Thyroid gland (tissue), 4 donors: ENCODE measurements at regions not wholly inside any gene's neighbourhood (a gene's known extent, or its start where the extent isn't known, plus 50 kb on each side); places are given as distances from the start of the nearest gene placed in this dataset.

Source experiments
- DNase-seq, 2 donors: peaks; one replicate each; pipeline ENCODE4 v3.0.0-alpha.2; 2019
- H3K27ac ChIP-seq, 3 donors: fragments of 200-600 bp; sonication (generic); 1 replicate in 2 of 3; 2 replicates in 1 of 3; pipeline ENCODE4 v1.5.1; 2016 to 2019; ENCODE audit warnings: mild to moderate bottlenecking in 1 of 3, moderate library complexity in 1 of 3
- H3K27me3 ChIP-seq: fragments of 200-600 bp; sonication (generic); one replicate; pipeline ENCODE4 v1.5.1; 2019
- H3K36me3 ChIP-seq, 2 donors: fragments of 200-600 bp; sonication (generic); one replicate each; pipeline ENCODE4 v1.5.1; 2016 to 2019
- H3K4me1 ChIP-seq, 2 donors: fragments of 200-600 bp; sonication (generic); one replicate each; pipeline ENCODE4 v1.5.1; 2017 to 2019
- H3K4me3 ChIP-seq, 3 donors: fragments of 200-600 bp; sonication (generic); replicated peaks in 1 of 3; 1 replicate in 2 of 3; 2 replicates in 1 of 3; pipeline ENCODE4 v1.5.1; 2016; ENCODE audit warnings: mild to moderate bottlenecking in 1 of 3
- H3K9me3 ChIP-seq: fragments of 200-600 bp; sonication (generic); one replicate; pipeline ENCODE4 v1.5.1; 2017
- CTCF ChIP-seq, 6 experiments: fragments of 200-600 bp in 3 of 6; fragments of 450-650 bp in 3 of 6; sonication (generic) in 3 of 6; IDR thresholded peaks; one replicate each; pipeline ENCODE4 v1.5.1; 2016 to 2019; ENCODE audit warnings: antibody characterized with exemption in 6 of 6, mild to moderate bottlenecking in 2 of 6, inconsistent platforms in 1 of 6, moderate library complexity in 1 of 6
- POLR2A ChIP-seq, 2 donors: fragments of 450-650 bp; IDR thresholded peaks; one replicate each; pipeline ENCODE4 v1.6.1; 2017; ENCODE audit warnings: antibody characterized with exemption in 2 of 2, mild to moderate bottlenecking in 2 of 2, moderate library complexity in 1 of 2
- WGBS, 2 donors: methylation state at CpG; one replicate each; pipeline ENCODE4 v1.1.5; 2017; 5-methylcytosine and 5-hydroxymethylcytosine counted together
- intact Hi-C: fragments of 100-400 bp; cut with DNase I; formaldehyde crosslinking; loops from one replicate; pipeline ENCODE4 v1.15.1; 2023

- Histone ChIP-seq H3K4me1 (no peaks in the 10 kb centered on the region), H3K36me3 (no peaks in the 10 kb centered on the region), H3K4me3 (no peak overlapping the region), H3K27ac (no peak overlapping the region), H3K27me3 (no peaks in the 10 kb centered on the region), H3K9me3 (no peaks in the 10 kb centered on the region)
- TF ChIP-seq CTCF (IDR thresholded peaks at IDR 0.05) (no peak), POLR2A (IDR thresholded peaks at IDR 0.05) (no peak)
- intact Hi-C loops = no loop called here
- DNase-seq = no peak
These were observed 236.7 kb upstream of the KCTD3 start for GRCh38 chr1:215330426-215330825.

- no peaks in the 10 kb centered on the region for H3K4me1 ChIP-seq
- intact Hi-C loops = no loop called here
- TF ChIP-seq POLR2A (IDR thresholded peaks at IDR 0.05) (no peak), CTCF (IDR thresholded peaks at IDR 0.05) (no peak)
- H3K36me3 ChIP-seq = no peaks in the 10 kb centered on the region
- H3K27me3 ChIP-seq = no peaks in the 10 kb centered on the region
- no peaks in the 10 kb centered on the region for H3K9me3 ChIP-seq
- H3K27ac ChIP-seq = no peak overlapping the region
- no peak for DNase-seq
- no peak overlapping the region for H3K4me3 ChIP-seq
These were observed 222.6 kb upstream of the KCTD3 start for GRCh38 chr1:215344539-215344938.

GRCh38 chr1:215345208-215345607 is 221.9 kb upstream of the KCTD3 start:
- Histone ChIP-seq H3K27ac (no peak overlapping the region), H3K27me3 (no peaks in the 10 kb centered on the region), H3K4me1 (no peaks in the 10 kb centered on the region), H3K36me3 (no peaks in the 10 kb centered on the region), H3K4me3 (no peak overlapping the region), H3K9me3 (no peaks in the 10 kb centered on the region)
- TF ChIP-seq POLR2A (IDR thresholded peaks at IDR 0.05) (no peak), CTCF (IDR thresholded peaks at IDR 0.05) (no peak)
- DNase-seq = no peak
- intact Hi-C loops = no loop called here

- no peaks in the 10 kb centered on the region for H3K4me1 ChIP-seq
- DNase-seq = no peak
- H3K9me3 ChIP-seq = no peaks in the 10 kb centered on the region
- WGBS, 2 donors = 74 to 79% methylated on average over 3 of the region's 3 CpGs
- no peak overlapping the region for H3K27ac ChIP-seq
- H3K36me3 ChIP-seq = no peaks in the 10 kb centered on the region
- TF ChIP-seq CTCF (IDR thresholded peaks at IDR 0.05) (no peak), POLR2A (IDR thresholded peaks at IDR 0.05) (no peak)
- H3K4me3 ChIP-seq = no peak overlapping the region
- intact Hi-C loops = no loop called here
- H3K27me3 ChIP-seq = no peaks in the 10 kb centered on the region
These were observed 221.3 kb upstream of the KCTD3 start for GRCh38 chr1:215345766-215346165.

GRCh38 chr1:215357901-215358300 is 209.2 kb upstream of the KCTD3 start:
- intact Hi-C loops = no loop called here
- Histone ChIP-seq H3K36me3 (no peaks in the 10 kb centered on the region), H3K4me3 (no peak overlapping the region), H3K4me1 (no peaks in the 10 kb centered on the region), H3K9me3 (no peaks in the 10 kb centered on the region), H3K27me3 (no peaks in the 10 kb centered on the region), H3K27ac (no peak overlapping the region)
- WGBS, 2 donors = 96 to 97% methylated on average over 2 of the region's 2 CpGs
- DNase-seq = no peak
- TF ChIP-seq POLR2A (IDR thresholded peaks at IDR 0.05) (no peak), CTCF (IDR thresholded peaks at IDR 0.05) (no peak)
